HEK293 (cell line): ENCODE measurements at regions not wholly inside any gene's neighbourhood (a gene's known extent, or its start where the extent isn't known, plus 50 kb on each side); places are given as distances from the start of the nearest gene placed in this dataset.

Source experiments
- CTCF ChIA-PET: fragments of 350-600 bp; formaldehyde crosslinking; extraction: SDS; loops from one replicate; lab custom pipeline; 2021; ENCODE audit warnings: antibody characterized with exemption; lab: Yijun Ruan, JAX
- POLR2A ChIA-PET: fragments of 300-600 bp; formaldehyde crosslinking; extraction: SDS; loops from one replicate; lab custom pipeline; 2020; ENCODE audit warnings: antibody characterized with exemption, inconsistent platforms; lab: Yijun Ruan, JAX
- H3K27ac ChIP-seq: fragments of 200-500 bp; sonication (Bioruptor generic); 2 replicates; pipeline ENCODE4 v1.5.1; 2014; ENCODE audit warnings: low read depth, low read length, control low read depth, inconsistent platforms; ENCODE audit errors: extremely low read depth
- H3K36me3 ChIP-seq, 2 experiments: fragments of 200-500 bp in 1 of 2; sonication (Bioruptor generic) in 1 of 2; 1 replicate in 1 of 2; 2 replicates in 1 of 2; pipeline ENCODE4 v1.5.1; 2014 to 2017; ENCODE audit warnings: inconsistent platforms in 2 of 2, low read length in 2 of 2; ENCODE audit not compliant: control insufficient read depth in 2 of 2, insufficient read depth in 1 of 2
- H3K4me1 ChIP-seq: fragments of 200-500 bp; sonication (Bioruptor generic); 2 replicates; pipeline ENCODE4 v1.5.1; 2014; ENCODE audit warnings: mild to moderate bottlenecking, low read length, inconsistent platforms; ENCODE audit not compliant: control insufficient read depth, insufficient read depth
- H3K4me3 ChIP-seq: 2 replicates; pipeline ENCODE4 v1.5.1; 2011; ENCODE audit warnings: low read depth, mild to moderate bottlenecking, control low read depth, low read length, moderate library complexity
- H3K9me3 ChIP-seq: fragments of 200-500 bp; sonication (Bioruptor generic); 2 replicates; pipeline ENCODE4 v1.5.1; 2014; ENCODE audit warnings: low read depth, low read length, inconsistent platforms; ENCODE audit not compliant: control insufficient read depth, insufficient read depth
- BCL11B ChIP-seq: fragments of 450-650 bp; formaldehyde crosslinking; IDR thresholded peaks from 2 replicates; pipeline ENCODE4 v1.5.1; 2016; ENCODE audit warnings: low read depth, missing biosample characterization, missing genetic modification characterization
- KLF1 ChIP-seq: fragments of 450-650 bp; formaldehyde crosslinking; IDR thresholded peaks from 2 replicates; pipeline ENCODE4 v1.5.1; 2016; ENCODE audit warnings: missing biosample characterization, missing genetic modification characterization
- KLF7 ChIP-seq: fragments of 450-650 bp; formaldehyde crosslinking; IDR thresholded peaks from 2 replicates; pipeline ENCODE4 v1.5.1; 2016; ENCODE audit warnings: missing biosample characterization, missing genetic modification characterization, borderline replicate concordance
- MEIS1 ChIP-seq: sonication (generic); formaldehyde crosslinking; IDR thresholded peaks from 2 replicates; pipeline ENCODE4 v1.8.1; 2022; ENCODE audit warnings: missing genetic modification reagents, mild to moderate bottlenecking, borderline replicate concordance
- PATZ1 ChIP-seq: fragments of 450-650 bp; formaldehyde crosslinking; IDR thresholded peaks from 2 replicates; pipeline ENCODE4 v1.5.1; 2016; ENCODE audit warnings: missing biosample characterization, missing genetic modification characterization
- SETDB1 ChIP-seq: IDR thresholded peaks from one replicate; pipeline ENCODE4 v1.6.1; 2017; ENCODE audit warnings: mild to moderate bottlenecking, low read length, moderate library complexity, mixed read lengths; ENCODE audit not compliant: insufficient read length
- SP2 ChIP-seq: fragments of 450-650 bp; formaldehyde crosslinking; IDR thresholded peaks from 2 replicates; pipeline ENCODE4 v1.5.1; 2016; ENCODE audit warnings: missing biosample characterization, missing genetic modification characterization
- TRIM28 ChIP-seq: IDR thresholded peaks from 2 replicates; pipeline ENCODE4 v1.6.1; 2011; ENCODE audit warnings: low read length, control low read depth, borderline replicate concordance
- YY2 ChIP-seq: fragments of 450-650 bp; formaldehyde crosslinking; IDR thresholded peaks from 2 replicates; pipeline ENCODE4 v1.5.1; 2016; ENCODE audit warnings: missing biosample characterization, missing genetic modification characterization
- ZEB2 ChIP-seq: fragments of 450-650 bp; formaldehyde crosslinking; IDR thresholded peaks from 2 replicates; pipeline ENCODE4 v1.5.1; 2016; ENCODE audit warnings: missing biosample characterization, missing genetic modification characterization
- ZFP3 ChIP-seq: fragments of 450-650 bp; formaldehyde crosslinking; IDR thresholded peaks from 2 replicates; pipeline ENCODE4 v1.5.1; 2016; ENCODE audit warnings: low read depth, missing biosample characterization, missing genetic modification characterization
- ZNF114 ChIP-seq: fragments of 450-650 bp; formaldehyde crosslinking; IDR thresholded peaks from 2 replicates; pipeline ENCODE4 v1.5.0; 2017; ENCODE audit warnings: missing biosample characterization, missing genetic modification characterization
- ZNF133 ChIP-seq: fragments of 450-650 bp; formaldehyde crosslinking; IDR thresholded peaks from 2 replicates; pipeline ENCODE4 v1.5.1; 2016; ENCODE audit warnings: missing biosample characterization, missing genetic modification characterization
- ZNF24 ChIP-seq: fragments of 450-650 bp; formaldehyde crosslinking; IDR thresholded peaks from 2 replicates; pipeline ENCODE4 v1.5.1; 2016; ENCODE audit warnings: missing biosample characterization, missing genetic modification characterization
- ZNF311 ChIP-seq: fragments of 450-650 bp; formaldehyde crosslinking; IDR thresholded peaks from 2 replicates; pipeline ENCODE4 v1.5.1; 2017; ENCODE audit warnings: missing biosample characterization, missing genetic modification characterization, borderline replicate concordance
- ZNF335 ChIP-seq: fragments of 450-650 bp; formaldehyde crosslinking; conservative IDR thresholded peaks from 2 replicates; pipeline ENCODE4 v1.5.1; 2016; ENCODE audit warnings: missing biosample characterization, missing genetic modification characterization
- ZNF394 ChIP-seq: fragments of 450-650 bp; formaldehyde crosslinking; IDR thresholded peaks from 2 replicates; pipeline ENCODE4 v1.5.1; 2016; ENCODE audit warnings: missing biosample characterization, missing genetic modification characterization, mild to moderate bottlenecking, moderate library complexity, borderline replicate concordance
- ZNF404 ChIP-seq: fragments of 450-650 bp; formaldehyde crosslinking; IDR thresholded peaks from 2 replicates; pipeline ENCODE4 v1.5.1; 2017; ENCODE audit warnings: missing biosample characterization, missing genetic modification characterization
- ZNF521 ChIP-seq: fragments of 450-650 bp; formaldehyde crosslinking; IDR thresholded peaks from 2 replicates; pipeline ENCODE4 v1.5.1; 2017; ENCODE audit warnings: missing biosample characterization, mild to moderate bottlenecking, missing genetic modification characterization
- ZNF548 ChIP-seq: fragments of 450-650 bp; formaldehyde crosslinking; IDR thresholded peaks from 2 replicates; pipeline ENCODE4 v1.5.1; 2016; ENCODE audit warnings: missing biosample characterization, missing genetic modification characterization
- ZNF677 ChIP-seq: fragments of 450-650 bp; IDR thresholded peaks from 2 replicates; pipeline ENCODE4 v1.5.0; 2018; ENCODE audit warnings: missing biosample characterization, mild to moderate bottlenecking, missing genetic modification characterization, moderate library complexity
- ZNF785 ChIP-seq: fragments of 450-650 bp; formaldehyde crosslinking; IDR thresholded peaks from 2 replicates; pipeline ENCODE4 v1.5.1; 2016; ENCODE audit warnings: missing biosample characterization, missing genetic modification characterization
- ZNF843 ChIP-seq: fragments of 450-650 bp; formaldehyde crosslinking; IDR thresholded peaks from 2 replicates; pipeline ENCODE4 v1.5.1; 2016; ENCODE audit warnings: missing biosample characterization, missing genetic modification characterization
- ZSCAN23 ChIP-seq: fragments of 450-650 bp; formaldehyde crosslinking; IDR thresholded peaks from 2 replicates; pipeline ENCODE4 v1.5.1; 2016; ENCODE audit warnings: missing biosample characterization, missing genetic modification characterization

GRCh38 chr3:109887293-109887692 is 549.9 kb upstream of the DPPA4 start:
- TF ChIP-seq ZNF785 = no peak
- no peak for TF ChIP-seq ZNF311 (tag by site-specific recombination)
- no peak for TF ChIP-seq MEIS1 (CRISPR knock-in tag)
- no peak for TF ChIP-seq ZNF521
- TF ChIP-seq, all 188 proteins: peak for 0
- ChIA-PET CTCF (no interaction called here), POLR2A (no interaction called here)
- no peaks in the 10 kb centered on the region for H3K4me1 ChIP-seq
- H3K9me3 ChIP-seq = no peaks in the 10 kb centered on the region
- no peak overlapping the region for H3K4me3 ChIP-seq
- no peak overlapping the region for H3K27ac ChIP-seq
- no peaks in the 10 kb centered on the region for H3K36me3 ChIP-seq

- H3K4me1 ChIP-seq = no peaks in the 10 kb centered on the region
- no peak overlapping the region for H3K27ac ChIP-seq
- no peaks in the 10 kb centered on the region for H3K36me3 ChIP-seq
- ChIA-PET POLR2A (no interaction called here), CTCF (no interaction called here)
- no peak overlapping the region for H3K4me3 ChIP-seq
- no peaks in the 10 kb centered on the region for H3K9me3 ChIP-seq
- no peak for TF ChIP-seq BCL11B
- no peak for TF ChIP-seq ZFP3 (tag by site-specific recombination)
Observed at GRCh38 chr3:109888026-109888425, 550.7 kb upstream of the DPPA4 start.

GRCh38 chr3:109897734-109898133 is 560.4 kb upstream of the DPPA4 start:
- no peak for TF ChIP-seq ZNF335 (tag by site-specific recombination)
- no peak for TF ChIP-seq ZNF394 (tag by site-specific recombination)
- TF ChIP-seq SP2 (tag by site-specific recombination) = no peak
- TF ChIP-seq MEIS1 (CRISPR knock-in tag) = no peak
- TF ChIP-seq ZNF677 (tag by site-specific recombination) = no peak
- no peak for TF ChIP-seq SETDB1
- no peak for TF ChIP-seq ZNF548 (tag by site-specific recombination)
- TF ChIP-seq ZEB2 (tag by site-specific recombination) = no peak
- no peak for TF ChIP-seq ZNF133 (tag by site-specific recombination)
- TF ChIP-seq KLF7 = no peak
- TF ChIP-seq ZNF521 = no peak
- no peak for TF ChIP-seq ZNF404 (tag by site-specific recombination)
- no peak for TF ChIP-seq PATZ1 (tag by site-specific recombination)
- no peak for TF ChIP-seq TRIM28
- no peak for TF ChIP-seq ZNF843 (tag by site-specific recombination)
- TF ChIP-seq ZSCAN23 (tag by site-specific recombination) = no peak
- no peak for TF ChIP-seq YY2 (tag by site-specific recombination)
- no peak for TF ChIP-seq KLF1
- no peak for TF ChIP-seq ZNF114
- no peak for TF ChIP-seq ZNF24 (tag by site-specific recombination)
- Histone ChIP-seq H3K36me3 (no peaks in the 10 kb centered on the region), H3K4me3 (no peak overlapping the region), H3K4me1 (no peaks in the 10 kb centered on the region), H3K9me3 (no peaks in the 10 kb centered on the region), H3K27ac (no peak overlapping the region)
- ChIA-PET POLR2A (no interaction called here), CTCF (no interaction called here)
